GM13977 (cell line): ENCODE measurements at regions not wholly inside any gene's neighbourhood (a gene's known extent, or its start where the extent isn't known, plus 50 kb on each side); places are given as distances from the start of the nearest gene placed in this dataset.

Source experiments
- DNase-seq: peaks from one replicate; pipeline ENCODE4 v3.0.0; 2012; ENCODE audit warnings: low spot score
- CTCF ChIP-seq: IDR thresholded peaks from 2 replicates; pipeline ENCODE4 v1.5.1; 2012; ENCODE audit warnings: mild to moderate bottlenecking, control low read depth; ENCODE audit not compliant: insufficient read depth; ENCODE audit errors: extremely low read depth, missing control alignments
- in situ Hi-C: fragments of 300-500 bp; cut with MboI; formaldehyde crosslinking; loops from one replicate; pipeline ENCODE4 v1.12.0; 2022; ENCODE audit warnings: low sequenced_read_pairs, low pct_unique_long_range_greater_than_20kb, mixed read lengths, inconsistent platforms; ENCODE audit not compliant: unreplicated experiment

GRCh38 chr17:63345611-63346010 is 100.5 kb downstream of the CYB561 start:
- no peak for DNase-seq
- TF ChIP-seq CTCF = no peak
- in situ Hi-C loops = no loop called here

- no peak for DNase-seq
- no peak for TF ChIP-seq CTCF
- in situ Hi-C loops = no loop called here
These were observed 98.6 kb downstream of the CYB561 start for GRCh38 chr17:63347475-63347874.

- no peak for TF ChIP-seq CTCF
- no peak for DNase-seq
These were observed 96.6 kb downstream of the CYB561 start for GRCh38 chr17:63349478-63350000.

GRCh38 chr17:63350364-63350763 is 95.7 kb downstream of the CYB561 start:
- TF ChIP-seq CTCF = no peak
- in situ Hi-C loops = no loop called here
- DNase-seq = no peak

More at GRCh38 chr17:63349478-63350000, 96.6 kb downstream of the CYB561 start:
- in situ Hi-C loops = no loop called here

- in situ Hi-C loops = no loop called here
- no peak for TF ChIP-seq CTCF
- DNase-seq = no peak
These were observed 91.8 kb downstream of the CYB561 start for GRCh38 chr17:63354256-63354655.

GRCh38 chr17:63356337-63356757 is 89.8 kb downstream of the CYB561 start:
- no peak for TF ChIP-seq CTCF
- in situ Hi-C loops = no loop called here
- DNase-seq = no peak
